Gastroesophageal sphincter (tissue), 4 donors: ENCODE measurements at regions not wholly inside any gene's neighbourhood (a gene's known extent, or its start where the extent isn't known, plus 50 kb on each side); places are given as distances from the start of the nearest gene placed in this dataset.

Experiments used
- ATAC-seq: fragments of 150-250 bp; one replicate; pipeline ENCODE4 v1.9.1; 2016; ENCODE audit warnings: mild to moderate bottlenecking, moderate library complexity
- H3K27ac ChIP-seq, 4 donors: fragments of 200-600 bp; sonication (generic) in 3 of 4; 1 replicate in 3 of 4; 2 replicates in 1 of 4; pipeline ENCODE4 v1.5.1; 2016 to 2019
- H3K27me3 ChIP-seq: fragments of 200-600 bp; sonication (generic); one replicate; pipeline ENCODE4 v1.5.1; 2019
- H3K36me3 ChIP-seq, 2 donors: fragments of 200-600 bp; sonication (generic); one replicate each; pipeline ENCODE4 v1.5.1; 2019; ENCODE audit warnings: control low read depth in 1 of 2
- H3K4me1 ChIP-seq, 3 donors: fragments of 200-600 bp; sonication (generic); 1 replicate in 2 of 3; 2 replicates in 1 of 3; pipeline ENCODE4 v1.5.1; 2016 to 2019; ENCODE audit warnings: control low read depth in 2 of 3
- H3K4me3 ChIP-seq, 2 donors: fragments of 200-600 bp; sonication (generic); one replicate each; pipeline ENCODE4 v1.5.1; 2019; ENCODE audit warnings: mild to moderate bottlenecking in 1 of 2, moderate library complexity in 1 of 2
- H3K9me3 ChIP-seq, 3 donors: fragments of 200-600 bp; sonication (generic); one replicate each; pipeline ENCODE4 v1.5.1; 2017 to 2019; ENCODE audit warnings: control low read depth in 2 of 3
- CTCF ChIP-seq, 4 experiments: fragments of 200-600 bp in 2 of 4; fragments of 450-650 bp in 2 of 4; sonication (generic) in 1 of 4; IDR thresholded peaks; one replicate each; pipeline ENCODE4 v1.5.1; 2017 to 2019; ENCODE audit warnings: antibody characterized with exemption in 4 of 4, mild to moderate bottlenecking in 2 of 4, moderate library complexity in 2 of 4
- EP300 ChIP-seq: sonication (generic); formaldehyde crosslinking; IDR thresholded peaks from one replicate; pipeline ENCODE4 v1.6.1; 2017; ENCODE audit warnings: antibody characterized with exemption, mild to moderate bottlenecking
- POLR2A ChIP-seq, 2 donors: fragments of 450-650 bp; IDR thresholded peaks; one replicate each; pipeline ENCODE4 v1.6.1; 2017; ENCODE audit warnings: antibody characterized with exemption in 2 of 2, mild to moderate bottlenecking in 2 of 2, moderate library complexity in 1 of 2
- POLR2AphosphoS5 ChIP-seq: sonication (generic); formaldehyde crosslinking; IDR thresholded peaks from one replicate; pipeline ENCODE4 v1.6.1; 2017; ENCODE audit warnings: antibody characterized with exemption
- WGBS, 2 donors: methylation state at CpG; one replicate each; pipeline ENCODE4 v1.1.5; 2018; ENCODE audit warnings: low coverage in 1 of 2; 5-methylcytosine and 5-hydroxymethylcytosine counted together

GRCh38 chr12:127761880-127762279, 505.1 kb upstream of the TMEM132C start:
- Histone ChIP-seq H3K9me3 (peaks cover 0 to 4% (median 0%) of the 10 kb centered on the region in 3 donors), H3K4me3 (no peak overlapping the region), H3K36me3 (no peaks in the 10 kb centered on the region), H3K27me3 (no peaks in the 10 kb centered on the region), H3K4me1 (no peaks in the 10 kb centered on the region), H3K27ac (no peak overlapping the region)
- ATAC-seq: no peak
- WGBS, 2 donors: 55 to 59% methylated on average over 10 of the region's 10 CpGs
- TF ChIP-seq POLR2A (IDR thresholded peaks at IDR 0.05): no peak
- no peak for TF ChIP-seq EP300
- TF ChIP-seq CTCF (IDR thresholded peaks at IDR 0.05): no peak
- TF ChIP-seq POLR2AphosphoS5: no peak

GRCh38 chr12:127767656-127768055, 499.3 kb upstream of the TMEM132C start:
- no peak for TF ChIP-seq EP300
- TF ChIP-seq POLR2A (IDR thresholded peaks at IDR 0.05): no peak
- no peak for TF ChIP-seq POLR2AphosphoS5
- TF ChIP-seq CTCF (IDR thresholded peaks at IDR 0.05): no peak
- no peaks in the 10 kb centered on the region for H3K9me3 ChIP-seq

GRCh38 chr12:127770118-127770517, 496.9 kb upstream of the TMEM132C start:
- H3K36me3 ChIP-seq: no peaks in the 10 kb centered on the region
- no peaks in the 10 kb centered on the region for H3K27me3 ChIP-seq
- TF ChIP-seq CTCF (IDR thresholded peaks at IDR 0.05): no peak
- TF ChIP-seq POLR2AphosphoS5: no peak
- TF ChIP-seq POLR2A (IDR thresholded peaks at IDR 0.05): no peak
- TF ChIP-seq EP300: no peak
- no peak for ATAC-seq
- H3K4me3 ChIP-seq: no peak overlapping the region
- 74 to 83% methylated on average over 4 to 8 of the region's 8 CpGs for WGBS, 2 donors
- no peaks in the 10 kb centered on the region for H3K9me3 ChIP-seq
- H3K27ac ChIP-seq: no peak overlapping the region
- no peaks in the 10 kb centered on the region for H3K4me1 ChIP-seq

More at GRCh38 chr12:127767656-127768055, 499.3 kb upstream of the TMEM132C start:
- Histone ChIP-seq H3K36me3 (no peaks in the 10 kb centered on the region), H3K27ac (no peak overlapping the region), H3K27me3 (no peaks in the 10 kb centered on the region), H3K4me1 (no peaks in the 10 kb centered on the region), H3K4me3 (no peak overlapping the region)
- WGBS, 2 donors: 11 to 20% methylated on average over 1 of the region's 1 CpG
- no peak for ATAC-seq

GRCh38 chr12:127771546-127771945, 495.4 kb upstream of the TMEM132C start:
- Histone ChIP-seq H3K27me3 (no peaks in the 10 kb centered on the region), H3K36me3 (no peaks in the 10 kb centered on the region), H3K27ac (no peak overlapping the region), H3K4me3 (no peak overlapping the region), H3K9me3 (no peaks in the 10 kb centered on the region), H3K4me1 (no peaks in the 10 kb centered on the region)
- 28 to 46% methylated on average over 2 of the region's 3 CpGs for WGBS, 2 donors
- no peak for TF ChIP-seq EP300
- no peak for TF ChIP-seq CTCF (IDR thresholded peaks at IDR 0.05)
- TF ChIP-seq POLR2AphosphoS5: no peak
- TF ChIP-seq POLR2A (IDR thresholded peaks at IDR 0.05): no peak
- no peak for ATAC-seq

GRCh38 chr12:127773520-127773919, 493.4 kb upstream of the TMEM132C start:
- Histone ChIP-seq H3K36me3 (no peaks in the 10 kb centered on the region), H3K4me3 (no peak overlapping the region), H3K27ac (no peak overlapping the region), H3K27me3 (no peaks in the 10 kb centered on the region), H3K4me1 (no peaks in the 10 kb centered on the region), H3K9me3 (no peaks in the 10 kb centered on the region)
- no peak for ATAC-seq
- TF ChIP-seq POLR2AphosphoS5 (no peak), EP300 (no peak), POLR2A (IDR thresholded peaks at IDR 0.05) (no peak), CTCF (IDR thresholded peaks at IDR 0.05) (no peak)
- WGBS, 2 donors: 37 to 52% methylated on average over 6 of the region's 6 CpGs
